RKO (cell line): ENCODE measurements at regions not wholly inside any gene's neighbourhood (a gene's known extent, or its start where the extent isn't known, plus 50 kb on each side); places are given as distances from the start of the nearest gene placed in this dataset.
"Not testable (repeated sequence)": the region's sequence is repeated elsewhere in the genome, so short reads cannot be mapped to it uniquely, and the experiment has no call there.

Source experiments
- DNase-seq: peaks from one replicate; pipeline ENCODE4 v3.0.0-alpha.2; 2016; ENCODE audit warnings: low spot score

DNA sequence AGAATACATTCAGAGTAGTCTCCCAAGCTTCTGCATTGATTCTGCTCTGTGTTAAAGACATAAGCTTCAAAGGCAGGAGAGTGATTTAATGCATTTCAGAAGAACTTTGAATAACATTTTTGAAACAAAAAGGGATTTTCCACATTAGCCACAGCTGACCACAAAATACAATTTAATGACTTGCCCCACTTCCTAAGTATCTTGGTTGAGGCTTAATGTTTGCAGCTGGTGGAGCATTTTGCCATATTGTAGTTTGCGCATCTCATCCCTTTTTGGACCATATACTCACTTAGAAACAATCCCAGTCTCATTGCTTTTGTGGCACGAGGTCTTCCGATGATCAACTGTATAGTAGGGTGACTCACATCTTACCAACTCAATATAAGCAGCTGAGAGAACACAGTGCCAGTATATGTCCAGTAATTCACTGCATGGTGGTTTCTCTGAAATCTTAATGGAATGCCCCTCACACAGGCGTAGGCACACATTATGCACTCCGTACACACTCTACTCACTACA, 455.8 kb upstream of the PTGER4 start:
- peak; percentile 67 for DNase-seq

DNA sequence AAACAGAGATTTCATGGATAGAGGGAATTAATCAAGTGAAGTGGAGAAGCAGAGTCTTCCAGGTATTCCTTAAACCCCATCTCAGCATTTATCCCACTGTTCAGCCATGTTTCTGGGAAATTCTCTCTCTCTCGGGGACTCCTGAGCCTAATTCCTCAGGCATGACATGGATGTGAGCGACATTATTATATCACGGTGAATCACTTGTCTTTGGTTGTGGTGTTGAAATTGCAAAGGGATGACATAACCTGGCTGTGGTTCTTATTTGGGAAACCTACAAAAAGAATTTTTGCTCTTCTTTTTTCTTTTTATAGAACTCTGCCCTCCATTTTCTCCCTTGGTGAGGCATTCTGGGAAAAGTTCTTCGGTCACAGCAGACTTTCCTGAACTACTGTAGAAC, 457.9 kb upstream of the PTGER4 start:
- peak; percentile 68 for DNase-seq

DNA sequence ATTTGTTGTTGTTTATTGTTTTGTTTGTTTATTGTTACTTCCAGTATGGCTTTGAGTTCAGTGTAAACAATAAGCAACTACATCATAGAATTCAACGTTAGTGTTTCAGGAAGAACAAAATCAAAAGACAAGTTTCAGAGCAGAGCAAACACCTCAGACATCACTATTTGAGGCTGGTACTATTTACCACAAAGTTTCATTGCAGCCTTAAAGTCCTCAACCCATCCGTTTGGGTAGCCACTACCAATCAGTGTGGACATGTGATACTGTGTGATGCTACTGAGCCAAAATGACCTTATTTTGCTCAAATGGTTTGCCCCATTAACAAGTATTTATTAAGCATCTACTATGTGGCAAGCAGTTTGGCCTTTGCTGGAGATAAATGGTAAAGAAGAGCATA, 458.5 kb upstream of the PTGER4 start:
- no peak for DNase-seq

DNA sequence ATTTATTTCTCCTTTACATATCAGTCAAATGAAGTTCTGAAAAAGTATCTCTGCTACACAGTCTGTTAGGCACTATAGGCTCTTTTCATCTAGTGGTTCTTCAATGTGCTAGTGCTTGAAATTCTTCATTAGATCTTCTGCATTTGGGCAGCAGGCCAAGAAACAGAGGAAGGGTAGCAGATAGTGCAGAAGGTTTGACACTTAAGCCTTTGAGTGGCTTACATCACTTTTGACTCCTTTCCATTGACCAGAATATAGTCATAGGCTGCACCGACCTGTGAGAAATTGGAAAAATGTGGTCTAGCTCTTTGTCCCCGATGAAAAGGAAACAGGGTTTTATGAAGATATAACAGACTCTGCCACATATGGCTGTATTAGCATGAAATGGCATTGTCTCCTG, 459.5 kb upstream of the PTGER4 start:
- no peak for DNase-seq

DNA sequence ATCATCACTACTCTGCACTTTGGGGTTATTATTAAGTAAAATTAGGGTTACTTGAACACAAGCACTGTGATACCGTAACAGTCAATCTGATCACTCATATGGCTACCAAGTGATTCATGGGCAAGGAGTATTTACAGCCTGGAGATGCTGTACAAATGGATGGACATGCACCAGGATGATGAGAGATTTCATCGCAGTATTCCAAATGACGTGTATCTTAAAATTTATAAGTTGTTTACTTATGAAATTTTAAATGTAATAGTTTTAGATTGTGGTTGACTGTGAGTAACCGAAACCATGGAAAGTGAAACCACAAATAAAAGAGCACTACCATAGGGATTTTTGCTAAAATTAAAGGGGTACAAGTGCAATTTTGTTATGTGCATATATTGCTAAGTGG, 462.2 kb upstream of the PTGER4 start:
- DNase-seq = no peak

DNA sequence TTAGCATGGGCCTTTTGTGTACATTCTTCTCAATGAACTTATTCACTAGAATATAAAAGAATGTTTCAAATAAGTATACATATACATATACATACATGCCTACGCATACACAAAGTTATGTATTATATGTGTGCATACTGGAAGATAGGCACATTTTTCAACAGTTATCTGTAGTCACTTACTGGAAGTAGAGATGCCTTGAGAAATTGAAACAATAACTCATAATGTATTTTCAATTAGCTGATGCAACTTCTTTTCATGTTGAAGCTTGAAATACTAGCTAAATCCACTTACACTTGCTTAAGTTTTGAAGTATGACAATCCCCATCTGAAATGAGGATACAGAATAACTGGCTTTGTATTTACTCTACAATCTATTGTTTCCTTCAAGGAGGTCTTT, 469.0 kb upstream of the PTGER4 start:
- DNase-seq = no peak

DNA sequence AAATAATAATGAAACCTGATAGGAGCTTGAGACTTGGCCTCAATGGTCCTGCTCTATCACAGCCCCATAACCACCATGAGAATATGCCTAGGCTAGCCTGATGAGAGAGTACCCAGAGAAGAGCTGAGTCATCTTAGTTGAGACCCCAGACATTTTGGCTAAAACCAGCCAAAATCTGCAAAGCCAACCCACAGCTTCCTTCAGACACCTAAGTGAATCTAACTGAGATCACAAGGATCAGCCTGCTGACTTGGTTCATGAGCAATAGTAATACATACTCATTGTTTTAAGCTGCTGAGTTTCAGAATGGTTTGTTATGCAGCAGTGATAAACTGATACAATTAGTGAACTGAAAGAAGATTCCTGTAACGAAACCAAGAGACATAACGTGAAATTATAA, 473.7 kb upstream of the PTGER4 start:
- DNase-seq = no peak

DNA sequence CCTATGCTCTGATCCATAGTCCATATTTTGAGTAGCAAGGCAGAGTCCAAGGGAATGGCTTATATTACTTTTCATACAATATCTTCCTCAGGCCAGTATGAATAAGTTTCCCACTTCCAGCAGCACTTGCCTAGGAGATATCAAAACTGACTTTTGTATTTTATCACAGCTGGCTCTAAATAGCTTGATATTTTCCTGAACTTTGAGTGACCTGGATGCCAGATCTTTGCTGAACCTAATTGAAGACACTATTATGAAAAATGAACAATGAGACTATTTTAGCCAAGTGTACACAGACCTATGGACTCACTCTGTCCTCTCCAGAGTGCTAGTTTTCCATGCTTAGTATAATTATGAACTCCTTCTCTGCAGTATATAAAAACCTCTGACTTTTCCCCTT, 475.6 kb upstream of the PTGER4 start:
- no peak for DNase-seq

DNA sequence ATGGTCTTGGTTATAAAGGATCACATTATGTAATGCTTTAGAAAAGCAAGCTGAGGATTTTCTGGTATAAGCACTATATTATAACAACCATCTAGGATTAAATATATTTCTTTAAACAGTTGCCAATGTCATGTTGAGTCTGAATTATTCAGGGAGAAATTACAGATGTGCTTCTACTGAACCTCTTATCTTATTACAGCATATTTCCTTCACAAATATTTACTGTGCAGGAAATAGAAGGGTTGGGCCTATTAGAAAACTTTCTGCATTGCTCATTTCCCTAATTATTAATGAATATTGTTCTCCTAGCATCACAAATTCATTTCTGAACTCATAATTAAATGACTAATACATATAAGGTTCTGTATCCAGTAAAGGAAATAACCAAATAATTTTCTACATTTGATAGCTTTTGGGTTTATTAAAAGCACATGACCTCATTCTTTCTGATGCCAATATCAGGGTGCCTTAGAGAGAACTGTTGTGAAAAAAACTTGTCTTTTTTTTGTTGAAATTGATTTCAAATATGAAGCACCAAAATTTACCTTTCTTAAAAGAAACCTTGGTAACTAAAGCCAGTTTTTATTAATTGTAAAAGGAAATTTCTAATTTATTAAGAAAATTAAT, 476.8 kb upstream of the PTGER4 start:
- DNase-seq = no peak

DNA sequence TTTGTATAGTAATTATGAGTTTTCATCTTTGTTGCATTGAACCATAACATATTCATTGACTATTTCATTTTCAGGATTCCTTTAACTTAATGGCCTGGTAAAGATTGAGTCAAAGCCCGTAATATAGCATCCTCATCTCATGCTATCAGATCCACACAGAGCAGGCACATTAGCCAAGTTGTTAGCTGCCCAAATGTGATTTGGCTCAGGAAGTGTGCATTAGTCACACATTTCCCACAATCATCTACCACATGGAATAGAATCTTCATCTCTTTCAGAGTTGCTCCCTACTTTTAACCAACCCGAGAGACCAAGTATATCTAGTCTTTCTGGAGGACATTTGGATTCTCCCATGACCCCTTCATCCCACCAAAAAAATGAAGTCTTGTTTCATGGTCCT, 481.0 kb upstream of the PTGER4 start:
- DNase-seq = no peak

DNA sequence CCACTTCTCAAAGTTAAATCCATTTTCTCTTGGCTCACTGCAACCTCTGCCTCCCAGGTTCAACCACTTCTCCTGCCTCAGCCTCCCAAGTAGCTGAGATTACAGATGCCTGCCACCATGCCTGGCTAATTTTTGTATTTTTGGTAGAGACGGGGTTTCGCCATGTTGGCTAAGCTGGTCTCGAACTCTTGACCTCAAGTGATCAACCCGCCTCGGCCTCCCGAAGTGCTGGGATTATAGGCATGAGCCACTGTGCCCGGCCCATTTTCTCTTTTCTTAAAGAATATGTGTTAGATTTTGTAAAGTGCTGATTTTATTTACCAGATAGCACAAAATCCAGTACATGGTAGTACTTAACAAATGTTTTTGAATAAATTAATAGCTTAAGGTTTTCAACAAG, 484.1 kb upstream of the PTGER4 start:
- DNase-seq = not testable (repeated sequence)

DNA sequence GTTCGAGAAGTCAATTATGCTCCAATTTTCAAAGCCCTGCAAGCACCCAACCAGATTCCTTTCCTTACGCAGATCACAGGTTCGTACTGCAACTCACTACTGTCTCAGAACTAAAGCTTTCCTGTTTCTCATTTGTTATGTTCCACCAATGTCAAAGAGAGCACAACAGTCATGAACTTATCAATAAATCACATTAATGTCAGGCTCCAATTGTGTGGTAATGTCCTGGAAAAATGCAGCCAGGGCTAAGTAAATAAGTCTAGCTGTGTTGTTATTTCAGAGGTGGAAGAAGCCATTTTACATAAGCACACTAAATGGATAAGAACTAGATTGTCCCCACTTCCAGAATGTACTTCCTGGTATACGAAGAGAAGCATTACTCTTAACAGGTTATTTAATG, 488.6 kb upstream of the PTGER4 start:
- no peak for DNase-seq

DNA sequence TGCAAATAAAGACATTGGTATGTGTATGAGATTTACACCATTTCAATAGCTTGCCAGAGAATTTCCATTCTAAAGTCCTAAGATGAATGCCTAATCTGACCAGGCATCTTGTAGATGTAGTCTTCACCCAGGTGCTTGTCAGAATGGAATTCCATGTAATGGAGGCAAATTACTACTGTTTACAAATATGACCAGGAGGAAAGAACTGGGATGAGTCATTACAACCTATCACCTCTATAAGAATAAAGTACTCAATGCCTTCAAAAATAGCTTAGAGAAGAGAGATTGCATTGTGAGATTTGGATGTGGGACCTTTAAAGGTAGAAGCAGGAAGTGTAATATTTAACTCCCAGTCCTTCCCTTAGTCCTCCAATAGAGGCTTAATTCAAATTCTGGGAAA, 507.0 kb upstream of the PTGER4 start:
- DNase-seq = no peak

DNA sequence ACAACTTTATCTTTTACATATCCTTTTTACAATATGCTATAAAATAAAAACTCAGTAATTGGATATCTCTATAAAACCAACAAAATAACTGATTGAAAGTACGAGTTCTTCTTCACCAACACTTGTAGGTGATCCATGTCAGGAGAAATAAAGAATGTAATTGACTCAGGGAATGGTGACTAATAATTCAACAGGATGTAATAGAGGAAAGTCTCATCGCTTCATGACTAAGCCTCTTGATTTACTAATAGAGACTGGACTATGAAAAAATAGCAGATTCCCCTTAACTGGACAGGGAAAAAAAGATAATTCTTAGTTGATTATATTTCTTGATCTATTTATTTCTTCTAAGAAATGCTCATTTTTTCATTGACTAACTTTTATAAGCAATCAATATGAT, 507.7 kb upstream of the PTGER4 start:
- DNase-seq = peak; percentile 81

DNA sequence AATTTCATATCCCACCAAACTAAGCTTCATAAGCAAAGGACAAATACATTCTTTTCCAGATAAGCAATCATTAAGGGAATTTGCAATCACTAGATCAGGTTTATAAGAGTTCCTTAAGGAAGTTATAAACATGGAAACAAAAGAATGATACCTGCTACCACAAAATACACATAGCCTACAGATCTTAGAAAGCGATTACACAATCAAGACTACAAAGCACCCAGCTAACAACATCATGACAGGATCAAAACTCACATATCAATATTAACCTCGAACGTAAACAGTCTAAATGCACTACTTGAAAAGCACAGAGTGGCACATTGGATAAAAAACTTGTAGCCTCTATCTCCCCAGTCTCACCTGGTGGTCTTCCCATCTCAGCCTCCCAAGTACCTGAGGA, 512.4 kb upstream of the PTGER4 start:
- DNase-seq = no peak

DNA sequence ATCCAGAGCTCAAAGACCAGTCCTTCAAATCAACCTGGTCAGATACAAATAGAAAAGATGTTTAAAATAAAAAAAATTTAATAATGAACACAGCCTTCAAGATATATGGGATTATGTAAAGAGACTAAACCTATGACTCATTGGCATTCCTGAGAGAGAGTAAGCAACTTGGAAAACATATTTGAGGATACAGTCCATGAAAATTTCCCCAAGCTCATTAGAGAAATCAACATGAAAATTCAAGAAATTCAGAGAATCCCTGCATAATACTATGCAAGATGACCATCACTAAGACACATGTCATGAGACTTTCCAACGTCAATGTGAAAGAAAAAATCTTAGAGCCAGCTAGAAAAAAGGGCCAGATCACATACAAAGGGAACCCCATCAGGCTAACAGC, 512.9 kb upstream of the PTGER4 start:
- DNase-seq = no peak

DNA sequence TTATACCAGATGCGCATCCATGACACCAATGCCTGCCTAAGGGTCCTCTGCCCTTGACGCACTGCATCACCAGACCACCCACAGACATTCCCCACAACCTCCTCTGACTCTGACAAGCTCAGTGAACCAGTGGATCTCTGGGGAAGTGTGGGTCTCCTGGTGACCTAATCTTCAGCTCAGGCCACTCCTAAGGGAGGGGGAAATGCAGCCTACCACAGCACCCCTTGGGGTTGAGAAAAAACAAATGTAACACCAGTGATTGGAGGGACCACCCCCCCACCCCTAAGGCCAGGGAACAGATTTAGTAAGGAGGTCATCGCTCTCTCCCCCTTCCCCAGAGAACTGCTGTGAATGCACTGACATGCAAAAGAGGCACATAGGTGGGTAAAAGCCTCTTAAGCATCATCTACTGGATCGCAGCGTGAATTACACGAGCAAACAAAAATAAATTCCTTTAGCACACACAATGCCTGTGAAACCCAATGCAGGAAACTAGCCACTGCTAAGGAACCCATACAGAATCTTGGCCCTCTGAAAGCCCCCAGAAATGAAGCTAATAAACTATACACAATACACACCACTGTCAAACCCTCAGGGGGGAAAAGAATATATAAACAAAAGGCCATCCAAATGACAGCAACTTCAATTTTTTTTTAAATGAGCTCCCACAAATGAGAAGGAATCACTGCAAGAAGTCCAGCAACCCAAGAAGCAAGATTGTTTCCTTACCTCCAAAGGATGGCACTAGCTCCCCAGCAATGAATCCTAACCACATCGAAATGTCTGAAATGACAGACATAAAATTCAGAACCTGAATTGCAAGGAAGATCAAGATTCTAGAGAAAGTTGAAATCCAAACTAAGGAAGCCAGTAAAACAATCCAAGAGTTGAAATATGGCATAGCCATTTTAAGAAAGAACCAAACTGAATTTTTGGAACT, 513.7 kb upstream of the PTGER4 start:
- no peak for DNase-seq

DNA sequence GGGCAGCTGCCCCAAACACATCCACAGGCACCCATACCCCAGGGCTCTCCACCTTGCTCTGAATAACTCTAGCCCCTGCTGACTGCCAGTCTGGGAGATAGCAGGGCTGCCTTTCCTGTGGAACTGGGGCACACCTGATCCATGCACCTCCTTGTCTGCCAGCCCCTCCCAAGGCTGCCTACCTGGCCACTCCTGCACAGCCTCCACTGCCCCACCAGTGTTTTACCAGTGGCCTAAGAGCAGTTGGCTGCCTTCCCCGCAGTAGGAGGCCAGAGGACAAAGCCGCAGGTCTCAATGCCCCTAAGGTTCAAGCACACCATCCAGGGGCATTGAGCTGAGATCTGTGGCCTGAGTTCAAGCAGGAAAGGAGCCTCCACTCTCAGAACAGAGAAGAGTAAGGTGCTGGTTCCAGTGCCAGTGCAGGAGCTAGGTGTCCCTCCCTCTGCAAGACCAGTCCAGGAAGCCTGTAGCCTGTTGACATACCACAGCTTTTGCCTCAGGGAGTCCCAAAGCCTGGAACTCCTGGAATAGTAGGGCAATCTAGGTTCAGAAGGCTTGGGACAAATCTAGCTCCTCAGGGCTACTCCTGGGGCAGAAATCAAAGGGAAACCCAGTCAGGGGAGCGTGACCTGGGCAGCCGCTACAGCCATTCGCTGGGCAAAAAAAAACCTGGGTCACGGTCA, 514.5 kb upstream of the PTGER4 start:
- DNase-seq = no peak

DNA sequence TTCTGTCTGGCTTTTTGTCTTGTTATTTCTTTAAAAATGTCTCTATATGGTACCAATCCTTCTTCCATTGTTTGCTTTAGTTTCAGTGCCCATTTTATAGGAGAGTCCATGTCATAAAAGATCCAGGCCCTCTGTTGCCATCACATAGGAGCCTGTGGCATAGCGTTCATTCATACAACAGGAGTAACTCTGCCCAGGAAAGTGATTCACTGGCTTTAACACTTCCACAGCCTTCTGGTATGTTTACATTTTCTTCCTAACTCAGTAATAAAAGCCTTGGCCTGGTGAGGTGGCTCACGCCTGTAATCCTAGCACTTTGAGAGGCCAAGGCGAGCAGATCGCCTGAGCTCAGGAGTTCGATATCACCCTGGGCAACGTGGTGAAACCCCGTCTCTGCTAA, 519.3 kb upstream of the PTGER4 start:
- no peak for DNase-seq

DNA sequence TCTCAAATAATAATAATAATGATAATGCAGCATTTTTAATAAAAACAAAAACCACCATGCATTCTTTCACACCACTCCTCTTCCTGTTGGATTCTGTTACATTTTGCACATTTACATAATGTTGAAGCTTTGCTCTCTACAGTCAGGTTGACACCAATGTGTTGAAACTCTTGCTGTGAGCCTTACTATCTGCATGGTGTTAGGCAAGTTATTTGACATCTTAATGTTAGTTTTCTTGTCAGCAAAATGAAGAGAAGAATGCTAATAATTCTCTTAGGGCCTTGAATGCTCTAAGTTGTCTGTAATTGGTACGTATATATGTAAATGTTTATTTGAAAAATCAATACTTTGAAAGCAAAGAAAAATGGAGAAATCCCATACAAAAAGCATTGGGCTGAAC, 525.5 kb upstream of the PTGER4 start:
- no peak for DNase-seq

DNA sequence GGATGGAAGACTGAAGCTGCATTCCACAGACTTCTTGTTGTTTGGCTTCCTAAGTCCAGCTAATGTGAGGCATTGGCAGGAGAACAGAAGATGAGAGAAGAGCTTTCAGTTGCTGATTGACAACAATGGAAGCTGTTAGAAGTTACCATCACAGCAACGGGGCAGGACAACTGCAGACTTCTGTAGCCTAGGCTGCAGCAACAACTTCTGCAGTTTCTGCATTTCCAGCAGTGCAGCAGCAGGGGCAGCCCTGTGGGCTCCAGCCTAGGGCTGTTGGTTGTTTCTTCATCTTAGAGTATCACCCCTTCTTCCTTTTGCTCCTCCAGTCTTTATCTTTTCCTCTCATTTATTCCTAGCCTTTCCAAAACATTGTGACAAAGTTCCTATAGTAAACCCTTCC, 528.8 kb upstream of the PTGER4 start:
- DNase-seq = no peak

DNA sequence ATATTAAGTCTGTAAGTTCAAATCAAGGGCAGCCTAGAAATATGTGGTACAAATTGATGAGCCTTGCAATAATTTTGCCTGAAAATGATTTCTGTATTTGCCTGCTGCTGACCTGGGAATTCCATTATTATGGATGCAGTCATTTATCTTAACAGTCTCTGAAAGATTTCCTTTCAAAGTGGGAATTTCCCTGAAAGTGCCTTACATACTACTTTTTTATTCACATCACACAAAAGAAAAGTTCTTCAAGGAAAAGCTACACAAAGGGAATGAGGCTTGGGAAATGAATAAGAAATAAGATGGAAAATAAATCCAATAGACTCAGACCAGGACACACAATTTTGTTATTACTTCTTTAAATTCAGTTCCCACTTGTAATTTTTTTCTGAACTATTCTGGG, 537.8 kb upstream of the PTGER4 start:
- DNase-seq = no peak

DNA sequence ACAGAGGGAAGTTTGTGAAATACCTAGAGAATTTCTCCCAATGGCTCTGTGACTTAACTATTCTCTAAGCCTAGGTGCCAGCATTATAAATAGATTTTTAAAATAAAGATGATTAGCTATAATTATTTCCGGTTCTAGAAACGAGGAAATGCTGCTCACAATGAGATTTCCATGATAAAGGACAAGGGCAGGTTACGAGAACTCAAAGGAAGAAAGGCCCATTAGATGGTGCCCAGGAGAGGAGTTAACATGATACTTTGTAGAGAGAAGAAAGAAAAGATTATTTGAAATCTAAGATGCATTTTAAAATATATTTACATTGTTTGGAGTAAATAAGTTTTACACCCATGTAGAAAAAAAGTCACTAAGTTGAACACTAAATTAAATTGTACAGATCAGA, 538.3 kb upstream of the PTGER4 start:
- DNase-seq = no peak
